ENCODE measurements at regions not wholly inside any gene's neighbourhood (a gene's known extent, or its start where the extent isn't known, plus 50 kb on each side); places are given as distances from the start of the nearest gene placed in this dataset.
"Not testable (repeated sequence)": the region's sequence is repeated elsewhere in the genome, so short reads cannot be mapped to it uniquely, and the experiment has no call there.

- no peak for DNase-seq
Observed at GRCh38 chr21:26331205-26331980, 160.8 kb upstream of the APP start.

DNA sequence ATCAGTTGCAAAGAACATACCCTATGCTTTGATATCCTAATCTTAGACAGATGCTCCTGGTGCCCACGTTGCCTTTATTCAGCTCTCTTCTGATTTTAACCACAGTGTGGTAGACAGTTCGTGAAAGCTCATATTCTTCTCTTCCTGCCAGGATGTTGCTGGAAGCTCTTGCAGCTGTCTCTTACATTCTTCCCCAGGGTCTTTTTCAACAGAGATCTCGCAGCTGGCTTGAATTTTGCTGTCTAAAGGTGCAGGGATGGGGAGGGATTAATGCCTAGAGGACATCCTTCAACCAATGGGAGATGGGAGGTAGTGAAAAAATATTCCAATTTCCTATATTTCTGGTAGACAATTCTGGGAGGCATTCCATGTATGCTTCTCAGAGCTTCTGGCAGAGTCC, 150.0 kb upstream of the APP start:
- no peak for DNase-seq

DNA sequence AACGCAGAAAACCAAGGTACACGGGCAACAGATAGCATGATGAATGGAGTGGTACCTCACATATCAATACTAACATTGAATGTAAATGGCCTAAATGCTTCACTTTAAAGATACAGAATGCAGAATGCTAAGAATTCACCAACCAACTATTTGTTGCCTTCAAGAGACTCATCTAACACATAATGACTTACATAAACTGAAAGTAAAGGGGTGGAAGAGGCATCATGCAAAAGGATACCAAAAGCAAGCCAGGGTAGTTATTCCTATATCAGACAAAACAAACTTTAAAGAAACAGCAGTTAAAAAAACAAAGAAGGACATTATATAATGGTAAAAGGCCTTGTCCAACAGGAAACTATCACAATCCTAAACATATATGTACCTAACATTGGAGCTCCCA, 137.1 kb upstream of the APP start:
- DNase-seq, result no peak

GRCh38 chr21:26297851-26298250, 127.3 kb upstream of the APP start:
- no peak for DNase-seq

- DNase-seq, result no peak
Observed at GRCh38 chr21:26293141-26293946, 122.8 kb upstream of the APP start.

GRCh38 chr21:26288026-26288425, 117.5 kb upstream of the APP start:
- DNase-seq, result no peak

- no peak for DNase-seq
Observed at GRCh38 chr21:26284531-26284930, 114.0 kb upstream of the APP start.

- no peak for DNase-seq
Observed at GRCh38 chr21:26282058-26282457, 111.5 kb upstream of the APP start.

DNA sequence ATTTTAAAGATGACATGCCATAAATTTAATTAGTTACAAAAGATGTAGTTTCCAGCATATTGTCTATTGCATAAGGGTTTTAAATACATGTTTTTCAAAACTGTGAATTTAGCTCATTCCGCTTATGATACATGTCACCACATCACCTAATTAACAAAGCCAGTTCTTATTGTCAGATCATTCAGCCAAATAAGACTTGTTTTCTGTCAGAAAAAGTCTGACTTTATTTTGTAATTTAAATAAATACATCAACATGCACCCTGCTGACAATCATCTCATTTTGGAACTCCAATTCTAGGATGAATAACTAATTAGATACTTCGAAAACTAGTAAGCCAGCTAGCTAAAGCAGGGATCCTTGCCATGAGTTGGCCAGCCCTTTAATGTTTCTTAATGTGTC, 110.9 kb upstream of the APP start:
- DNase-seq, result no peak

DNA sequence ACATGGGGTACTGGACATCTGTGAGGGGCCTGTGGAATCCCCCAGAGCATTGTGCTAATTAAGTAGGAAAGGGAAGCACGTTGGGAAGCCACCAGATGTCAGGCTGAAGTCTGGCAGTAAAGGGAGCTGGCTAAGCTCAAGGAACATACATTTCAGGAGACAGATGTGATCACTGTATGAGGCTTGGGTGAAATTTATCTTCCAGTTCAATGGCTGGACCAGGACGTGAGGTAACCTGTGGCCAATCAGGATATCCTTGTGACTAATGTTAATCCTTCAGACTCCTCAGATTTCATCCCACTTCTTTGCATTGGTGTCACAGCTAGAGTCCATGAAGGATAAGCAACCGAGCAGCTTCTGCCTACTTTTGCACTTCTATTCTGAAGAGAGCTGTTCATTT, 110.2 kb upstream of the APP start:
- peak; percentile 38 for DNase-seq

- no peak for DNase-seq
Observed at GRCh38 chr21:26280148-26280547, 109.6 kb upstream of the APP start.

- no peak for DNase-seq
Observed at GRCh38 chr21:26275801-26276200, 105.2 kb upstream of the APP start.

DNA sequence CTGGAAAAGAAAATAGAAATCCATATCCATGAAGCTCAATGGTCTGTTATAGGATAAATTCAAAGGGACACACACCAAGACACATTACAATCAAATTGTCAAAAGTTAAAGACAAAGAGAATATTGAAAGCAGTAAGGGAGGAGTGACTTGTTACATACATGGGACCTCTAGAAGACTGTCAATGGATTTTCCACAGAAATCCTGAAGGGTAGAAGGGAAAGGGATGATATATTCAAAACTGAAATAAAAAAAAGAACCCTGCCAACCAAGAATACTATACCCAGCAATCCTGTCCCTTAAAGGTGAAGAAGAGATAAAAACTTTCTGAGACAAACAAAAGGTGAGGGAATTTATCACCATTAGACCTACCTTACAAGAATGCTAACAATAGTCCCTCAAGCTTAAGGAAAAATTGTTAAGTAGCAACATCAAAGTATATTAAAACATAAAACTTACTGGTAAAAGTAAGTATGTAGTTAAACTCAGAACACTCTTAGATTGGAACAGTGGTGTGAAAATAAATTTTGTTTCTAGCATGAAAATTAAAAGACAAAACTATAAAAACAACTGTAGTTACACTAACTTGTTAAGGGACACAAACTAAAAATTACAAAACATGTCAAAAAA, 103.2 kb upstream of the APP start:
- no peak for DNase-seq

- no peak for DNase-seq
Observed at GRCh38 chr21:26267389-26267788, 96.8 kb upstream of the APP start.

DNA sequence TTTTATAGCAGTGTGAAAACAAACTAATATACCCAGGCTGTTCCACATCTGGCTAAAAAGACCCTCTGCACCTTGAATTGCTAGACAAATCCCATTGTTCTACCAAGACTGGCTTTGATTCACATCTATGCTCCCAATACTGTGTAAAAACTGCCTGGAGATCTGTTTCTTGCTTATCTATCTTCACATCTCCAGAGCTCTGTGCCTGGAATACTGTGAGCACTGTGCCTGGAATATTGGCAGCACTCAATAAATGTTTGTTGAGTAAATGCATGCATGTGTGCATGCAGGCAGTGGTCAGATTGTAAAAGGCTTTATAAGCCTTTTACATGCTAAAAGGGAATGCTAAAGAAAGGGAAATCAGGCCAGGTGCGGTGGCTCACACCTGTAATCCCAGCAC, 75.5 kb upstream of the APP start:
- DNase-seq, result no peak

GRCh38 chr21:26245428-26245827, 74.9 kb upstream of the APP start:
- no peak for DNase-seq

DNA sequence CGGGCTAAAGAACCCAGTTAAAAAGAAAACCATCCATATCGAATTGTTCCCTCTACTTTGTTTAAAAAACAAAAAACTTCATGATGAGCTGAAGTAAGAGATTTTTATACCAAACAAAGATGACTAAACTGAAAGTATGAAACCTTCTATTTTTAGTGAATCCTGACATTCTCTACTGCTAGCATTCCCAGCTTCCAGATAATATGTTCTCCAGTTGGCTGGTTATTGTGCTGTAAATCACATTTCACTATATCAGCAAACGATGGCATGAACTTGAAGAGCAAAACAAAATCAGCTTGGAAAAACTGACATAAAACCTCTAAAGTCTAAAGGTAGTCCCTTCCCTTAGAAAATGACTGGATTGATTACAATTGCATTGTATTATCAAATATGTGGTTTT, 68.1 kb upstream of the APP start:
- no peak for DNase-seq

GRCh38 chr21:26236281-26236680, 65.7 kb upstream of the APP start:
- DNase-seq, result no peak

GRCh38 chr21:26233297-26233696, 62.7 kb upstream of the APP start:
- DNase-seq, result not testable (repeated sequence)

- DNase-seq, result not testable (repeated sequence)
Observed at GRCh38 chr21:26232491-26232890, 61.9 kb upstream of the APP start.

GRCh38 chr21:26227130-26227529, 56.6 kb upstream of the APP start:
- DNase-seq, result peak; percentile 21

DNA sequence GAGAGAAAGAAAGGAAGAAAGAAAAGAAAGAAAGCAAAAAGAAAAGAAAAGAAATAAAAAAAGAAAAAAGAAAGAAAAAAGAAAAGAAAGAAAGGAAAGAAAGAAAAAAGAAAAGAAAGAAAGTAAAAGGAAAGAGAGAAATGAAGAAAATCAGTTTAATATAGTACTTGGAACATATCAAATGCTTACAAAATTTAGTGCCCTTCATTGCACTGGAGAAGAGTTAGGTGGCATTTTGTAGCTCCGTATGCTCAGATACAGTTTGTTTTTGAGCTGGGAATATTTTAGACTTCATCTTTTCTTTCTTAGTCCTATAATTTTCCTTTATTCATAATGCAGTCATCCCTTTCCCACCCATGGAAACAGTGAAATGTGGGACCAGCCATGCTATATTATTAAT, 56.2 kb upstream of the APP start:
- DNase-seq, result no peak

DNA sequence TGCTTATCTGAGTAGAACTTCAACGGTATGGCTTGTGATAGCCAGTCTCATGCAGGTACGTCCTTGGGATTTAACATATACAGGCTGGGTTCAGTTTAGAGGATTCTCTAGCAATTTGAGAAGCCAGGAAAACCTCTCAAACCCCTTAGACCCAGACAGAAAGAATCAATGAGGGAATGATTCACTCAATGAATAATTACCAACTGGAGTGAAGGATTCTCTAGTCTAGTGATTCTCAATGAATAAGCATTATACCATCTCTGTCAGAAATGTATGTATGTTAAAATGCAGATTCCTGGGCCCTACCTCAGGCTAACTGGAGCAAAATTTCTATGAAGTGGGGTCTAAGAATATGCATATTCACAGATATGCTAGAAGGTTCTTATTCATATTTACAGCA, 54.5 kb upstream of the APP start:
- DNase-seq, result no peak
